ENCODE measurements at regions not wholly inside any gene's neighbourhood (a gene's known extent, or its start where the extent isn't known, plus 50 kb on each side); places are given as distances from the start of the nearest gene placed in this dataset.

DNA sequence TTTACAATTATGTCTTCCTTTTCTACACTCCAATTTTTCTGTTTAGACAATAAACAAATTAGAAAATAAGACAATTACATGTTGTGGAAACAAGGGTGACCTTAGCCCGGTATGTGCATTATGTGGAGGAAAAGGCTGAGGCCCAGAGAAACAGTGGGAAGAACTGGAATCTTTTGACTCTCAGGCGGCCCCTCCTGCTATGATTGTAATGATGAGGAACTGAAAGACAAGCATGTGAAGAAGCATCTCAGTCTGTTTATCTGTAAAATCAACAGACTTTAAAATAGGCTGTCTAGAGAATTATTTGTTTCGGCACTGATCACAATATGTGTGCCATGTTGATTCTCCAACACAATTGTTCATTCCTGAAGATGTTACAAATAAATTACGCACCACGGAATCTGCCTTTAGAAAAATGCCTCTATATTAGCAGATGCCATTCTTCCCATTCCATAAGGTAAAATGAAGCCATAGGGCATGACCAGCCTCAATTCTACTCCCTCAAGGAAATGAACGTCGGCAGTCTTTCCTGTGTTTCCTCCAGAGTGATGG, 1201.6 kb upstream of the CITED2 start:
- DNase-seq (ENCODE audit: low read depth) = no peak
- TF ChIP-seq, protein P1, sequence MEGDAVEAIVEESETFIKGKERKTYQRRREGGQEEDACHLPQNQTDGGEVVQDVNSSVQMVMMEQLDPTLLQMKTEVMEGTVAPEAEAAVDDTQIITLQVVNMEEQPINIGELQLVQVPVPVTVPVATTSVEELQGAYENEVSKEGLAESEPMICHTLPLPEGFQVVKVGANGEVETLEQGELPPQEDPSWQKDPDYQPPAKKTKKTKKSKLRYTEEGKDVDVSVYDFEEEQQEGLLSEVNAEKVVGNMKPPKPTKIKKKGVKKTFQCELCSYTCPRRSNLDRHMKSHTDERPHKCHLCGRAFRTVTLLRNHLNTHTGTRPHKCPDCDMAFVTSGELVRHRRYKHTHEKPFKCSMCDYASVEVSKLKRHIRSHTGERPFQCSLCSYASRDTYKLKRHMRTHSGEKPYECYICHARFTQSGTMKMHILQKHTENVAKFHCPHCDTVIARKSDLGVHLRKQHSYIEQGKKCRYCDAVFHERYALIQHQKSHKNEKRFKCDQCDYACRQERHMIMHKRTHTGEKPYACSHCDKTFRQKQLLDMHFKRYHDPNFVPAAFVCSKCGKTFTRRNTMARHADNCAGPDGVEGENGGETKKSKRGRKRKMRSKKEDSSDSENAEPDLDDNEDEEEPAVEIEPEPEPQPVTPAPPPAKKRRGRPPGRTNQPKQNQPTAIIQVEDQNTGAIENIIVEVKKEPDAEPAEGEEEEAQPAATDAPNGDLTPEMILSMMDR (IDR thresholded peaks at IDR 0.05; ENCODE audit: low read depth, low read length, missing control alignments) = no peak
- in situ Hi-C loops (cut with HindIII; ENCODE audit: low sequenced_read_pairs) = no loop called here
- no peak overlapping the region for H3K4me3 ChIP-seq (ENCODE audit: low read depth, low read length)

DNA sequence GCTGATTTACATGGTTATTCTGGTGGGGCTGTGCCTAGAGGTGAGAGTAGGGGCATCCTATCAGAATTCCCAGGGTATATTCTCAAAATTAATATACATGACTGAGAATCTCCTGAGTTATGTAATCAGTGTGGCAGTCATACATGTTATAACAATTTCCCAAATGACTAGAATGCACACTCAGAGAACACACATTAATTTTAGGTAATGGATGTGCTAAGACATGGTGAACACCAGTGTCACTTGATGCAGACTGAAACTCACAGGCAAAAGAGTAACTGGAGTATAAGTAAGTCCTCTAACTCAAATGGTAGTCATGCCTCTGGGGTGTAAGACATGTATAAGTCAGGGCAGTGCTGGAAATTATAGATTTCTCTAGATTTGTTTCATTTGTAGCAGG, 1198.4 kb upstream of the CITED2 start:
- TF ChIP-seq, protein P1 (IDR thresholded peaks at IDR 0.05; ENCODE audit: low read depth, low read length, missing control alignments) = no peak
- no peak for DNase-seq (ENCODE audit: low read depth)
- H3K4me3 ChIP-seq (ENCODE audit: low read depth, low read length) = no peak overlapping the region
- in situ Hi-C loops (cut with HindIII; ENCODE audit: low sequenced_read_pairs) = no loop called here

- peak; percentile 76 for DNase-seq (ENCODE audit: low read depth)
- H3K4me3 ChIP-seq (ENCODE audit: low read depth, low read length) = no peak overlapping the region
- TF ChIP-seq, protein P1 (IDR thresholded peaks at IDR 0.05; ENCODE audit: low read depth, low read length, missing control alignments) = no peak
- in situ Hi-C loops (cut with HindIII; ENCODE audit: low sequenced_read_pairs) = no loop called here
Measured at GRCh38 chr6:140572129-140572528, 1197.7 kb upstream of the CITED2 start.

GRCh38 chr6:140571145-140571544, 1196.7 kb upstream of the CITED2 start:
- no peak overlapping the region for H3K4me3 ChIP-seq (ENCODE audit: low read depth, low read length)
- TF ChIP-seq, protein P1 (IDR thresholded peaks at IDR 0.05; ENCODE audit: low read depth, low read length, missing control alignments) = no peak
- in situ Hi-C loops (cut with HindIII; ENCODE audit: low sequenced_read_pairs) = no loop called here
- no peak for DNase-seq (ENCODE audit: low read depth)

GRCh38 chr6:140567466-140567865, 1193.0 kb upstream of the CITED2 start:
- TF ChIP-seq, protein P1 (IDR thresholded peaks at IDR 0.05; ENCODE audit: low read depth, low read length, missing control alignments) = no peak
- no peak overlapping the region for H3K4me3 ChIP-seq (ENCODE audit: low read depth, low read length)
- in situ Hi-C loops (cut with HindIII; ENCODE audit: low sequenced_read_pairs) = no loop called here
- DNase-seq (ENCODE audit: low read depth) = no peak

DNA sequence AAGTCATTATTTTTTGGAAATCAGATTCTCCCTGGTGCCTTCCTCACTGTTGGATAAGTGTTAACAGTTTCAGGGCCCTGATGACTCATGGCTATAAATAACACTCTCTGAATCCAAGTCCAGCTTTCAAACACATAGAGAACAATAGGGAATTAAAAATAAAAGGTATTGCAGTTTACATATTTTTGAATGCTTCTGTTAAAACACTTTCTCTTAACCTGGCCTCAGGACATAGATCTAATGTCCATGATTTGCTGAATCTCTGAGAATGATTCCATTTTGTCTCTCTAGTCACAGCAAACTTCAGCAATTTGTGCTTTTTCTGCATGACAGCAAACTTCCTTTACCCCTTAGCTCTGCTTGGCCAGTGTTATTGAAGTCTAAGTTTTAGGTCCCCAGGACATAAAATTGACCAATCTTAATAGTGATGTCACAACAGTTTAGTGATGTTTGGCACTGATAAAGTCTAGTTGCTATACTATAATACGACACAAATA, 1192.4 kb upstream of the CITED2 start:
- TF ChIP-seq, protein P1 (IDR thresholded peaks at IDR 0.05; ENCODE audit: low read depth, low read length, missing control alignments) = no peak
- no peak overlapping the region for H3K4me3 ChIP-seq (ENCODE audit: low read depth, low read length)
- DNase-seq (ENCODE audit: low read depth) = peak; percentile 47
- in situ Hi-C loops (cut with HindIII; ENCODE audit: low sequenced_read_pairs) = no loop called here
